Smooth muscle cell (in vitro differentiated cells): ENCODE measurements at regions not wholly inside any gene's neighbourhood (a gene's known extent, or its start where the extent isn't known, plus 50 kb on each side); places are given as distances from the start of the nearest gene placed in this dataset.

ENCODE experiments used
- DNase-seq: peaks from one replicate; lab custom pipeline; 2025; ENCODE audit not compliant: unreplicated experiment; lab: John Stamatoyannopoulos, UW
- H2AFZ ChIP-seq: fragments of 200-600 bp; sonication (generic); 2 replicates; pipeline ENCODE4 v1.6.0; 2016; ENCODE audit warnings: antibody characterized with exemption, low read depth, mild to moderate bottlenecking
- H3F3A ChIP-seq: fragments of 200-600 bp; sonication (generic); 2 replicates; pipeline ENCODE4 v1.6.0; 2017; ENCODE audit warnings: antibody characterized with exemption, low read depth
- H3K27ac ChIP-seq: fragments of 200-600 bp; sonication (generic); 2 replicates; pipeline ENCODE4 v1.5.1; 2016; ENCODE audit warnings: low read depth, mild to moderate bottlenecking
- H3K27me3 ChIP-seq: fragments of 200-600 bp; sonication (generic); 2 replicates; pipeline ENCODE4 v1.6.1; 2016; ENCODE audit warnings: low read depth, mild to moderate bottlenecking
- H3K36me3 ChIP-seq: fragments of 200-600 bp; sonication (generic); 2 replicates; pipeline ENCODE4 v1.5.1; 2016; ENCODE audit warnings: low read depth
- H3K4me1 ChIP-seq: fragments of 200-600 bp; sonication (generic); 2 replicates; pipeline ENCODE4 v1.5.1; 2016; ENCODE audit warnings: low read depth
- H3K4me2 ChIP-seq: fragments of 200-600 bp; sonication (generic); 2 replicates; pipeline ENCODE4 v1.6.0; 2016; ENCODE audit warnings: mild to moderate bottlenecking
- H3K4me3 ChIP-seq: fragments of 200-600 bp; sonication (generic); 2 replicates; pipeline ENCODE4 v1.5.1; 2016; ENCODE audit warnings: mild to moderate bottlenecking
- H3K79me2 ChIP-seq: fragments of 200-600 bp; sonication (generic); 2 replicates; pipeline ENCODE4 v1.6.0; 2016; ENCODE audit warnings: low read depth, mild to moderate bottlenecking
- H3K9ac ChIP-seq: fragments of 200-600 bp; sonication (generic); 2 replicates; pipeline ENCODE4 v1.6.0; 2016; ENCODE audit warnings: low read depth
- H3K9me3 ChIP-seq: fragments of 200-600 bp; sonication (generic); replicated peaks from 2 replicates; pipeline ENCODE4 v1.5.1; 2016; ENCODE audit warnings: low read depth
- H4K20me1 ChIP-seq: fragments of 200-600 bp; sonication (generic); 2 replicates; pipeline ENCODE4 v1.6.0; 2016; ENCODE audit warnings: low read depth
- WGBS: methylation state at CpG from one replicate; pipeline ENCODE4 v1.1.7; 2016; ENCODE audit warnings: low lambda C conversion rate; 5-methylcytosine and 5-hydroxymethylcytosine counted together
- TF ChIP-seq, protein P1 (sequence below): fragments of 200-600 bp; sonication (generic); IDR thresholded peaks from 2 replicates; pipeline ENCODE4 v1.5.1; 2017; ENCODE audit warnings: borderline replicate concordance, mild to moderate bottlenecking, antibody characterized with exemption; ENCODE audit not compliant: insufficient read depth, poor library complexity, severe bottlenecking

DNA sequence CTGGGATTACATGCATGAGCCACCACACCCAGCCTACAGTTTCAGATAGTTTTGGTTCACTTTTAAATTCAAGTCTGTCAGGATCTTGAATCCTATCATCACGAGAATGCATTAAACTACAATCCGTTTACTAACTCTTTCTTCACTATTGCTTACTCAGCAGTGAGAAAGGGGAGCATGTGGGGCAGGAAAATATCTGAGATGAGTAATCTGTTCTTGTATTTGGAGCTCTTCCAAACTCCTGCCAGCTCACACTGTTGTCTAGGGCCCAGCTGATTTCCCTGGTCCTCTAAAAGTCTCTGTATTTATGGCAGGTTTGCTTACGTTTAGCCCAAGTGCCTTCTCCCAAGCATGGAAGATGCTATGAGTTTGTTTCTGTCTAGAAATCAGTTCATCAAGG lies 152.2 kb downstream of the FGF18 start:
- no peak overlapping the region for H3K4me3 ChIP-seq
- H2AFZ ChIP-seq: no peak overlapping the region
- H3K27me3 ChIP-seq: no peaks in the 10 kb centered on the region
- no peak overlapping the region for H3K27ac ChIP-seq
- H3K4me2 ChIP-seq: no peak overlapping the region
- TF ChIP-seq, protein P1, sequence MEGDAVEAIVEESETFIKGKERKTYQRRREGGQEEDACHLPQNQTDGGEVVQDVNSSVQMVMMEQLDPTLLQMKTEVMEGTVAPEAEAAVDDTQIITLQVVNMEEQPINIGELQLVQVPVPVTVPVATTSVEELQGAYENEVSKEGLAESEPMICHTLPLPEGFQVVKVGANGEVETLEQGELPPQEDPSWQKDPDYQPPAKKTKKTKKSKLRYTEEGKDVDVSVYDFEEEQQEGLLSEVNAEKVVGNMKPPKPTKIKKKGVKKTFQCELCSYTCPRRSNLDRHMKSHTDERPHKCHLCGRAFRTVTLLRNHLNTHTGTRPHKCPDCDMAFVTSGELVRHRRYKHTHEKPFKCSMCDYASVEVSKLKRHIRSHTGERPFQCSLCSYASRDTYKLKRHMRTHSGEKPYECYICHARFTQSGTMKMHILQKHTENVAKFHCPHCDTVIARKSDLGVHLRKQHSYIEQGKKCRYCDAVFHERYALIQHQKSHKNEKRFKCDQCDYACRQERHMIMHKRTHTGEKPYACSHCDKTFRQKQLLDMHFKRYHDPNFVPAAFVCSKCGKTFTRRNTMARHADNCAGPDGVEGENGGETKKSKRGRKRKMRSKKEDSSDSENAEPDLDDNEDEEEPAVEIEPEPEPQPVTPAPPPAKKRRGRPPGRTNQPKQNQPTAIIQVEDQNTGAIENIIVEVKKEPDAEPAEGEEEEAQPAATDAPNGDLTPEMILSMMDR: no peak
- no peaks in the 10 kb centered on the region for H3K79me2 ChIP-seq
- H3K36me3 ChIP-seq: peaks cover 2% of the 10 kb centered on the region
- H3K9me3 ChIP-seq: no peaks in the 10 kb centered on the region
- DNase-seq: no peak
- H4K20me1 ChIP-seq: no peaks in the 10 kb centered on the region
- no peaks in the 10 kb centered on the region for H3K4me1 ChIP-seq
- 31% methylated on average over 3 of the region's 3 CpGs for WGBS
- H3F3A ChIP-seq: no peaks in the 10 kb centered on the region
- H3K9ac ChIP-seq: no peak overlapping the region

DNA sequence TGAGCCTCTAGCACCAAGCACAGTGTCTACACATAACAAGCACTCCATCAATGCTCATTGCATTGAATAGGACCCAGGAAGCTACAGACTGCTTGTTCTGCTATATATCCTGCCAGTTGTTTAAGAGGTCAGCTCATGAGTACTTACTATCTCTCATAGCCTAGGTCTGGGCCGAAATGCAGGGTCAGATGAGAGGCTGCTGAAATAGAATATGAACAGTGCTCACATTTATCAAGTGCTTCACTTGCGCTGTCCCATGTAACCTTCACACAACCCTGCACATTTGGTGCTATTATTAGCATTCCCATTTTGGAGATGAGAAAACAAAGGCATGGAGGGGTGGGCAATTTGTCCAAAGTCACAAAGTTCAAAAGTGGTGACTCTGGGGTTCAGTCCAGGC lies 153.6 kb downstream of the FGF18 start:
- Histone ChIP-seq H3K79me2 (no peaks in the 10 kb centered on the region), H3K27me3 (no peaks in the 10 kb centered on the region)
- WGBS: 98% methylated on average over 2 of the region's 2 CpGs

DNA sequence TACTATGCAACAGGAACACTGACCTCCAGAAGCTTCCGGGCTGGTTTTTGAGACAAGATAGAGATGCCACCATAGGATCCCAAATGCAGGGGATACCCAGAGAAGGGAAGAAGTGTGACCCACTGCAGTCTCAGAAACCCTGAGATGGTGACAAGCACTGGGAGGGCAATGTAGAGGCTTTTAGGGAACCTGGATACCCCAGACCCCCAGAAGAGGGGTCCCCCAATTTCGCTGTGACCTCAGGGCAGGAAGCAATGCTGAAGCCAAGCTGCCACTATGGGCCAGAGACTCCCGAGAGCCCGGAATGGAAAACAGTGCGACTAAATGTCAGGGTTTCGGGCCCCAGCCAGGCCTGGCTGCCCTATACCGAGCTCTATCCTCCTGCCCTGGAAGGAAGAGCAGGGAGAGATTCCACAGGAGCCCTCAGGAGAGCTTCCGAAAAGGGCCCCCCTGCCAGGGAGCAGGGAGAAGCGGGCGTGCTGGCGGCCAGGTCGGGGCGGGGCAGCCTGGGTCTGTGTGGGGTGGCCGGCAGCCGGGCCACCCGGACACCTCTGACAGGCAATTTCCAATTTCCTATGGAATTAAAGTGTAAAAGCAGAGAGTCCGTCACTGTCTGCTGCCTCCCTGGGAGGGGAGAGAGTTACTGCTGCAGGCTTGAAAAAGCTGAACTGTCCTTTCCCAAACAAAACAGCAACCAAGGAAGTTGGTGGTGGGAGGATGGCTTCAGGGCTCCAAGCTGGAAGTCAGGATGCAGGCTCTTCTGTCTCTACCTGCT lies 154.2 kb downstream of the FGF18 start:
- Histone ChIP-seq H3K27ac (no peak overlapping the region), H2AFZ (no peak overlapping the region), H4K20me1 (no peaks in the 10 kb centered on the region), H3K79me2 (no peaks in the 10 kb centered on the region), H3K27me3 (no peaks in the 10 kb centered on the region), H3F3A (no peaks in the 10 kb centered on the region), H3K4me3 (no peak overlapping the region), H3K9me3 (no peaks in the 10 kb centered on the region), H3K4me2 (no peak overlapping the region), H3K9ac (no peak overlapping the region), H3K4me1 (peaks cover 11% of the 10 kb centered on the region), H3K36me3 (peaks cover 2% of the 10 kb centered on the region)
- 89% methylated on average over 15 of the region's 17 CpGs for WGBS
- DNase-seq: no peak
- TF ChIP-seq, protein P1: no peak

More for the DNA sequence above, 153.6 kb downstream of the FGF18 start:
- Histone ChIP-seq H3K27ac (no peak overlapping the region), H3K36me3 (peaks cover 2% of the 10 kb centered on the region), H3K9ac (no peak overlapping the region), H3F3A (no peaks in the 10 kb centered on the region), H3K4me3 (no peak overlapping the region), H3K4me1 (peaks cover 10% of the 10 kb centered on the region), H4K20me1 (no peaks in the 10 kb centered on the region), H3K9me3 (no peaks in the 10 kb centered on the region), H2AFZ (no peak overlapping the region), H3K4me2 (no peak overlapping the region)
- TF ChIP-seq, protein P1: no peak
- DNase-seq: no peak

GRCh38 chr5:171574376-171574775 lies 154.9 kb downstream of the FGF18 start:
- no peaks in the 10 kb centered on the region for H3F3A ChIP-seq
- H3K4me1 ChIP-seq: peaks cover 15% of the 10 kb centered on the region
- H3K9ac ChIP-seq: no peak overlapping the region
- H4K20me1 ChIP-seq: no peaks in the 10 kb centered on the region
- no peaks in the 10 kb centered on the region for H3K27me3 ChIP-seq
- H2AFZ ChIP-seq: no peak overlapping the region
- H3K79me2 ChIP-seq: no peaks in the 10 kb centered on the region
- TF ChIP-seq, protein P1: no peak
- H3K4me3 ChIP-seq: no peak overlapping the region
- H3K4me2 ChIP-seq: no peak overlapping the region
- peaks cover 2% of the 10 kb centered on the region for H3K36me3 ChIP-seq
- H3K27ac ChIP-seq: no peak overlapping the region
- no peak for DNase-seq
- WGBS: 82% methylated on average over 4 of the region's 4 CpGs
- H3K9me3 ChIP-seq: no peaks in the 10 kb centered on the region
